ENCODE measurements at regions not wholly inside any gene's neighbourhood (a gene's known extent, or its start where the extent isn't known, plus 50 kb on each side); places are given as distances from the start of the nearest gene placed in this dataset.

DNA sequence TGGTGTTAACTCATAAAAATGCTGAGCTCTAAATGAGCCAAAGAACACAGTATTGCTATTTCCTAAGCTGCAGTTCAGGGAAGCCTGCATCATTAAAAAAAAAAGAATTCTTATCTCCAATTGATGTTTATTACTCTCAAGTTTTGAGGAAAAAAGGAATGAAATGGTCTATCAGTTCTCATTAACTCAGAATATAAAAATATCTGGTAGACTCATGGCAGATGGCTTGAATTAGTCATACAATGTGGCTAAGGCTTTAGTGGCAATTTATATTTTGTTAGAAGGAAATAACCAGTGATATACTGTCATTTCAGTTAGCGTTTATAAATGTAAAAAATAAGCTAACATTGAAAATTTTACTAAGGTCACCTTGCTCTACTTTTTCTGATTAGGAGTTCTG, 1403.4 kb upstream of the C9orf72 start:
- H4K20me1 ChIP-seq (ENCODE audit: insufficient read depth), result no peaks in the 10 kb centered on the region
- no peak overlapping the region for H2AFZ ChIP-seq
- no peaks in the 10 kb centered on the region for H3K79me2 ChIP-seq (ENCODE audit: low read depth)
- H3K27ac ChIP-seq, result no peak overlapping the region
- H3K9me3 ChIP-seq (ENCODE audit: insufficient read depth, low read depth), result no peaks in the 10 kb centered on the region
- intact Hi-C loops (cut with micrococcal nuclease; ENCODE audit: unreplicated experiment), result no loop called here
- H3K9me2 ChIP-seq (ENCODE audit: insufficient read depth), result no peaks in the 10 kb centered on the region
- BruUV-seq (replicated peaks), result no TSS peak
- no peak for TF ChIP-seq EZH2 (IDR thresholded peaks at IDR 0.05; ENCODE audit: low read depth)
- TF ChIP-seq, protein P1, sequence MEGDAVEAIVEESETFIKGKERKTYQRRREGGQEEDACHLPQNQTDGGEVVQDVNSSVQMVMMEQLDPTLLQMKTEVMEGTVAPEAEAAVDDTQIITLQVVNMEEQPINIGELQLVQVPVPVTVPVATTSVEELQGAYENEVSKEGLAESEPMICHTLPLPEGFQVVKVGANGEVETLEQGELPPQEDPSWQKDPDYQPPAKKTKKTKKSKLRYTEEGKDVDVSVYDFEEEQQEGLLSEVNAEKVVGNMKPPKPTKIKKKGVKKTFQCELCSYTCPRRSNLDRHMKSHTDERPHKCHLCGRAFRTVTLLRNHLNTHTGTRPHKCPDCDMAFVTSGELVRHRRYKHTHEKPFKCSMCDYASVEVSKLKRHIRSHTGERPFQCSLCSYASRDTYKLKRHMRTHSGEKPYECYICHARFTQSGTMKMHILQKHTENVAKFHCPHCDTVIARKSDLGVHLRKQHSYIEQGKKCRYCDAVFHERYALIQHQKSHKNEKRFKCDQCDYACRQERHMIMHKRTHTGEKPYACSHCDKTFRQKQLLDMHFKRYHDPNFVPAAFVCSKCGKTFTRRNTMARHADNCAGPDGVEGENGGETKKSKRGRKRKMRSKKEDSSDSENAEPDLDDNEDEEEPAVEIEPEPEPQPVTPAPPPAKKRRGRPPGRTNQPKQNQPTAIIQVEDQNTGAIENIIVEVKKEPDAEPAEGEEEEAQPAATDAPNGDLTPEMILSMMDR (conservative IDR thresholded peaks at IDR 0.05), result no peak
- ChIA-PET CTCF (no interaction called here), POLR2A (ENCODE audit: unreplicated experiment) (no interaction called here)
- H3K27me3 ChIP-seq (ENCODE audit: insufficient read depth, low read depth), result no peaks in the 10 kb centered on the region
- no peak for DNase-seq
- no peak overlapping the region for H3K4me2 ChIP-seq
- H3F3A ChIP-seq (ENCODE audit: insufficient read depth, low read depth), result no peaks in the 10 kb centered on the region
- H3K4me3 ChIP-seq, result no peak overlapping the region
- no peaks in the 10 kb centered on the region for H3K4me1 ChIP-seq (replicated peaks; ENCODE audit: insufficient read depth)
- no peaks in the 10 kb centered on the region for H3K36me3 ChIP-seq (ENCODE audit: low read depth)

DNA sequence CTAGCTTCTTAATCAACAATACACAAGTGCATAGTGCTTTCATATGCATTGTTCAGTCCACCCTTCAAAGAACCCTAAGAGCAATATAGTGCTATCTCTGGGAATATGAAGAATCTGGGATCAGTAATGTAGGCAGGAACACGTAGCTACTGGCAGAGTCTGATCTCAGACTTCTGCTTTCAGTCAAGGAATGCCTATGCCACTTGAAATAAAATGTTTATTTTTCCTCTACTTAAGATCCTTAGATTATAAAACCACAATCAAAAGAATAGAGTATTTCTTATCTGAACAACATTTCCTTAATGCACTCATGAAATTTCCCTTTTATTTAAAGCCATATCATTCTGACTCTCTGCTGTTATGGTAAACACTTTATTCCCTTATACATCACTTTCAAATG, 1407.8 kb upstream of the C9orf72 start:
- TF ChIP-seq, protein P1 (conservative IDR thresholded peaks at IDR 0.05), result no peak
- no peak for TF ChIP-seq EZH2 (IDR thresholded peaks at IDR 0.05; ENCODE audit: low read depth)
- no peak for DNase-seq
- ChIA-PET CTCF (no interaction called here), POLR2A (ENCODE audit: unreplicated experiment) (no interaction called here)
- Histone ChIP-seq H3K27ac (no peak overlapping the region), H3K79me2 (ENCODE audit: low read depth) (no peaks in the 10 kb centered on the region), H3F3A (ENCODE audit: insufficient read depth, low read depth) (no peaks in the 10 kb centered on the region), H3K9me3 (ENCODE audit: insufficient read depth, low read depth) (no peaks in the 10 kb centered on the region), H3K4me2 (no peak overlapping the region), H2AFZ (no peak overlapping the region), H3K36me3 (ENCODE audit: low read depth) (no peaks in the 10 kb centered on the region), H3K4me3 (no peak overlapping the region), H3K9me2 (ENCODE audit: insufficient read depth) (no peaks in the 10 kb centered on the region), H3K4me1 (replicated peaks; ENCODE audit: insufficient read depth) (no peaks in the 10 kb centered on the region), H4K20me1 (ENCODE audit: insufficient read depth) (no peaks in the 10 kb centered on the region), H3K27me3 (ENCODE audit: insufficient read depth, low read depth) (no peaks in the 10 kb centered on the region)
- intact Hi-C loops (cut with micrococcal nuclease; ENCODE audit: unreplicated experiment), result no loop called here
- no TSS peak for BruUV-seq (replicated peaks)

DNA sequence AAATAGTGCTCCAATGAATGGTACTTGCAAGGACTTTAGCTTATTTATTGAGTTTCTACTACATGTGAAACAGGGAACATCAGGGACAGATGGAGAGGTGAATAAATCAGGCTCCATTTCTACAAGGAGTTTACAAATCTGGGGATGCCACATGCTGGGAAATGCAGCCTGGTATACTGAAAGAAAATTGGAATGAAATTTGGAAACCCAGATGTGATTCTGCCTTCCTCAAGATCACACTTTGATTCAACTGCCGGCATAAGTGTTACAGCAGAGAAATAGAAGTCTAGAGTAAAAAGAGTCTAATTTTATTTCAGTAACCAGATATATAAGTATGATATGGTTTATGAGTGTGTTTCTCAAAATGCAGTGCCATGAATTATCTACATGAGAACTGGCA, 1408.4 kb upstream of the C9orf72 start:
- H2AFZ ChIP-seq, result no peak overlapping the region
- no peaks in the 10 kb centered on the region for H3K9me2 ChIP-seq (ENCODE audit: insufficient read depth)
- POLR2A ChIA-PET (ENCODE audit: unreplicated experiment), result no interaction called here
- H3K4me1 ChIP-seq (replicated peaks; ENCODE audit: insufficient read depth), result no peaks in the 10 kb centered on the region
- H3F3A ChIP-seq (ENCODE audit: insufficient read depth, low read depth), result no peaks in the 10 kb centered on the region
- no peak overlapping the region for H3K4me3 ChIP-seq
- CTCF ChIA-PET, result no interaction called here
- H3K9me3 ChIP-seq (ENCODE audit: insufficient read depth, low read depth), result no peaks in the 10 kb centered on the region
- intact Hi-C loops (cut with micrococcal nuclease; ENCODE audit: unreplicated experiment), result no loop called here
- no peaks in the 10 kb centered on the region for H3K36me3 ChIP-seq (ENCODE audit: low read depth)
- no peaks in the 10 kb centered on the region for H3K79me2 ChIP-seq (ENCODE audit: low read depth)
- TF ChIP-seq EZH2 (IDR thresholded peaks at IDR 0.05; ENCODE audit: low read depth), result no peak
- TF ChIP-seq, protein P1 (conservative IDR thresholded peaks at IDR 0.05), result no peak
- BruUV-seq (replicated peaks), result no TSS peak
- no peak for DNase-seq
- no peak overlapping the region for H3K4me2 ChIP-seq
- H3K27me3 ChIP-seq (ENCODE audit: insufficient read depth, low read depth), result no peaks in the 10 kb centered on the region
- no peak overlapping the region for H3K27ac ChIP-seq
- H4K20me1 ChIP-seq (ENCODE audit: insufficient read depth), result no peaks in the 10 kb centered on the region

All from PC-9 (cell line).